Endothelial cell of umbilical vein (primary cell): ENCODE measurements at regions not wholly inside any gene's neighbourhood (a gene's known extent, or its start where the extent isn't known, plus 50 kb on each side); places are given as distances from the start of the nearest gene placed in this dataset.

Experiments used
- BruUV-seq: library from RNA; stranded (reverse); fragments of 400-500 nt; replicated peaks from 2 replicates; lab custom pipeline; 2021; lab: Mats Ljungman, UMichigan
- CTCF ChIA-PET: fragments of 300-600, 350-600 bp; sonication (Branson Sonifier 250); formaldehyde crosslinking; loops from one replicate; lab custom pipeline; 2021; ENCODE audit warnings: antibody characterized with exemption, inconsistent platforms; lab: Charles Lee
- POLR2A ChIA-PET: fragments of 300-600, 350-600 bp; sonication (Branson Sonifier 250); formaldehyde crosslinking; loops from one replicate; lab custom pipeline; 2021; ENCODE audit warnings: antibody characterized with exemption, inconsistent platforms; lab: Charles Lee
- DNase-seq: peaks from one replicate; pipeline ENCODE4 v3.0.0-alpha.2; 2011; ENCODE audit warnings: low read depth, low spot score
- FAIRE-seq: peaks from 2 replicates; lab custom pipeline; 2011; peaks lifted over from hg19 to GRCh38; lab: Jason Lieb, UNC
- H2AFZ ChIP-seq: 2 replicates; pipeline ENCODE4 v1.6.0; 2012; ENCODE audit warnings: low read depth, low read length, control low read depth, inconsistent platforms
- H3K27ac ChIP-seq: 2 replicates; pipeline ENCODE4 v1.5.1; 2011; ENCODE audit warnings: low read depth, mild to moderate bottlenecking, control low read depth, low read length, moderate library complexity; ENCODE audit not compliant: insufficient read depth
- H3K27me3 ChIP-seq, 2 experiments: 2 replicates each; pipeline versions ENCODE4 v1.6.0 to v1.6.1; 2011; ENCODE audit warnings: low read length in 2 of 2, mixed read lengths in 1 of 2; ENCODE audit not compliant: control insufficient read depth in 2 of 2, insufficient read depth in 2 of 2
- H3K36me3 ChIP-seq, 2 experiments: 2 replicates in 1 of 2; 3 replicates in 1 of 2; pipeline ENCODE4 v1.5.1; 2011; ENCODE audit warnings: low read length in 2 of 2, mild to moderate bottlenecking in 1 of 2, moderate library complexity in 1 of 2; ENCODE audit not compliant: control insufficient read depth in 2 of 2, insufficient read depth in 2 of 2; ENCODE audit errors: extremely low read depth in 1 of 2
- H3K4me1 ChIP-seq: 3 replicates; pipeline ENCODE4 v1.5.1; 2011; ENCODE audit warnings: mild to moderate bottlenecking, low read length; ENCODE audit not compliant: control insufficient read depth, insufficient read depth; ENCODE audit errors: extremely low read depth
- H3K4me2 ChIP-seq: 2 replicates; pipeline ENCODE4 v1.6.1; 2011; ENCODE audit warnings: low read length, control low read depth, mixed read lengths; ENCODE audit not compliant: insufficient read depth
- H3K4me3 ChIP-seq, 3 experiments: fragments of 200-600 bp in 1 of 3; sonication (generic), shearing (Covaris generic) in 1 of 3; replicated peaks in 1 of 3; 2 replicates each; pipeline ENCODE4 v1.5.1; 2011 to 2016; ENCODE audit warnings: control low read depth in 3 of 3, low read length in 3 of 3, mild to moderate bottlenecking in 2 of 3, inconsistent platforms in 1 of 3, low read depth in 1 of 3, moderate library complexity in 1 of 3; ENCODE audit not compliant: insufficient read depth in 1 of 3
- H3K79me2 ChIP-seq: 2 replicates; pipeline ENCODE4 v1.6.0; 2012; ENCODE audit warnings: low read length, inconsistent platforms; ENCODE audit not compliant: control insufficient read depth, insufficient read depth
- H3K9ac ChIP-seq: replicated peaks from 2 replicates; pipeline ENCODE3; 2011; ENCODE audit warnings: low read length, control low read depth; ENCODE audit not compliant: insufficient read depth; ENCODE audit errors: extremely low read depth
- H3K9me1 ChIP-seq: replicated peaks from 3 replicates; pipeline ENCODE4 v1.6.0; 2011; ENCODE audit warnings: mild to moderate bottlenecking, low read length; ENCODE audit not compliant: control insufficient read depth, insufficient read depth; ENCODE audit errors: extremely low read depth
- H3K9me3 ChIP-seq: replicated peaks from 2 replicates; pipeline ENCODE4 v1.5.1; 2012; ENCODE audit warnings: low read length, inconsistent platforms; ENCODE audit not compliant: control insufficient read depth, insufficient read depth
- H4K20me1 ChIP-seq: replicated peaks from 2 replicates; pipeline ENCODE3; 2011; ENCODE audit warnings: mild to moderate bottlenecking, low read length; ENCODE audit not compliant: control insufficient read depth, insufficient read depth; ENCODE audit errors: extremely low read depth
- CTCF ChIP-seq, 2 donors: IDR thresholded peaks; 1 replicate in 1 of 2; 2 replicates in 1 of 2; pipeline ENCODE4 v1.5.1; 2011; ENCODE audit warnings: low read length in 2 of 2, mild to moderate bottlenecking in 2 of 2, moderate library complexity in 2 of 2, control low read depth in 1 of 2, inconsistent platforms in 1 of 2, low read depth in 1 of 2; ENCODE audit not compliant: insufficient read depth in 1 of 2; ENCODE audit errors: extremely low read depth in 1 of 2
- EZH2 ChIP-seq: IDR thresholded peaks from 2 replicates; pipeline ENCODE4 v1.6.1; 2012; ENCODE audit warnings: borderline replicate concordance, low read depth, mild to moderate bottlenecking, moderate library complexity, low read length, inconsistent platforms; ENCODE audit not compliant: severe bottlenecking
- FOS ChIP-seq: IDR thresholded peaks from 2 replicates; pipeline ENCODE4 v1.6.1; 2011; ENCODE audit warnings: mild to moderate bottlenecking, low read length, moderate library complexity, borderline replicate concordance; ENCODE audit not compliant: insufficient read depth
- GATA2 ChIP-seq: IDR thresholded peaks from 2 replicates; pipeline ENCODE4 v1.7.0; 2011; ENCODE audit warnings: low read depth, mild to moderate bottlenecking, moderate library complexity, mixed read lengths, low read length; ENCODE audit not compliant: insufficient read length, insufficient read depth
- JUN ChIP-seq: IDR thresholded peaks from 2 replicates; pipeline ENCODE4 v1.6.1; 2011; ENCODE audit warnings: borderline replicate concordance, low read depth; ENCODE audit not compliant: insufficient read length, insufficient read depth
- MAX ChIP-seq: IDR thresholded peaks from 2 replicates; pipeline ENCODE4 v1.6.1; 2011; ENCODE audit not compliant: insufficient read depth, insufficient read length
- MYC ChIP-seq: IDR thresholded peaks from one replicate; pipeline ENCODE4 v1.6.1; 2011; ENCODE audit warnings: mild to moderate bottlenecking, low read depth, low read length
- POLR2A ChIP-seq: IDR thresholded peaks from 2 replicates; pipeline ENCODE4 v1.6.1; 2012; ENCODE audit warnings: low read depth, mild to moderate bottlenecking, control low read depth, low read length
- POLR2AphosphoS5 ChIP-seq: IDR thresholded peaks from 2 replicates; pipeline ENCODE4 v1.6.1; 2012; ENCODE audit warnings: low read depth, mild to moderate bottlenecking, control low read depth, low read length, moderate library complexity; ENCODE audit not compliant: insufficient read depth
- dilution Hi-C: fragments of 300-500 bp; cut with MboI; formaldehyde crosslinking; loops from one replicate; pipeline ENCODE4 v1.15.0; 2019; ENCODE audit warnings: low sequenced_read_pairs; ENCODE audit not compliant: extremely low pct_ligation_motif_present
- intact Hi-C: fragments of 100-400 bp; cut with micrococcal nuclease; formaldehyde crosslinking; loops from one replicate; pipeline ENCODE4 v1.10.0; 2022

- Histone ChIP-seq H3K4me3 (no peak overlapping the region), H4K20me1 (no peaks in the 10 kb centered on the region), H3K4me2 (no peak overlapping the region), H3K4me1 (no peaks in the 10 kb centered on the region), H2AFZ (no peak overlapping the region), H3K27me3 (no peaks in the 10 kb centered on the region), H3K27ac (no peak overlapping the region), H3K79me2 (no peaks in the 10 kb centered on the region), H3K9ac (no peak overlapping the region), H3K9me1 (no peaks in the 10 kb centered on the region), H3K36me3 (no peaks in the 10 kb centered on the region), H3K9me3 (no peaks in the 10 kb centered on the region)
- no peak for FAIRE-seq
- intact Hi-C loops = no loop called here
- no peak for TF ChIP-seq FOS
- no peak for TF ChIP-seq CTCF (IDR thresholded peaks at IDR 0.05; ENCODE audit: extremely low read depth in 1 of 2, insufficient read depth in 1 of 2, low read depth in 1 of 2, low read length in 2 of 2)
- no peak for TF ChIP-seq POLR2A
- no peak for TF ChIP-seq EZH2
- TF ChIP-seq JUN = no peak
- no peak for TF ChIP-seq GATA2
- no peak for TF ChIP-seq POLR2AphosphoS5
- no peak for TF ChIP-seq MAX
- TF ChIP-seq MYC = no peak
- POLR2A ChIA-PET = no interaction called here
- no peak for DNase-seq
- CTCF ChIA-PET = no interaction called here
- dilution Hi-C loops = no loop called here
- BruUV-seq = no TSS peak
These were observed 78.0 kb upstream of the SORCS3 start for GRCh38 chr10:104563051-104563450.
